Uterus (tissue), 3 donors: ENCODE measurements at regions not wholly inside any gene's neighbourhood (a gene's known extent, or its start where the extent isn't known, plus 50 kb on each side); places are given as distances from the start of the nearest gene placed in this dataset.

Experiments
- DNase-seq, 2 donors: peaks; one replicate each; pipeline ENCODE4 v3.0.0-alpha.2; 2019 to 2020
- H3K27ac ChIP-seq, 2 donors: fragments of 200-600 bp; sonication (generic); 1 replicate in 1 of 2; 2 replicates in 1 of 2; pipeline ENCODE4 v1.5.1; 2016 to 2018
- H3K27me3 ChIP-seq, 2 donors: fragments of 200-600 bp; sonication (generic); one replicate each; pipeline ENCODE4 v1.5.1; 2018 to 2019; ENCODE audit warnings: control low read depth in 1 of 2
- H3K36me3 ChIP-seq, 2 donors: fragments of 200-600 bp; sonication (generic); one replicate each; pipeline ENCODE4 v1.5.1; 2019; ENCODE audit warnings: control low read depth in 1 of 2
- H3K4me1 ChIP-seq, 2 donors: fragments of 200-600 bp; sonication (generic); one replicate each; pipeline ENCODE4 v1.5.1; 2018 to 2019; ENCODE audit warnings: control low read depth in 1 of 2
- H3K4me3 ChIP-seq, 2 donors: fragments of 200-600 bp; sonication (generic); 1 replicate in 1 of 2; 2 replicates in 1 of 2; pipeline ENCODE4 v1.5.1; 2018 to 2019; ENCODE audit warnings: mild to moderate bottlenecking in 1 of 2
- H3K9me3 ChIP-seq, 2 donors: fragments of 200-600 bp; sonication (generic); one replicate each; pipeline ENCODE4 v1.5.1; 2019; ENCODE audit warnings: control low read depth in 1 of 2
- POLR2A ChIP-seq, 2 donors: fragments of 450-650 bp; IDR thresholded peaks; one replicate each; pipeline ENCODE4 v1.6.1; 2016; ENCODE audit warnings: antibody characterized with exemption in 2 of 2, mild to moderate bottlenecking in 1 of 2, moderate library complexity in 1 of 2
- intact Hi-C: fragments of 100-400 bp; cut with DNase I; formaldehyde crosslinking; loops from one replicate; pipeline ENCODE4 v1.15.1; 2023; ENCODE audit warnings: low total_unique reads
- TF ChIP-seq, protein P1 (sequence below), 4 experiments: fragments of 200-600 bp in 2 of 4; fragments of 450-650 bp in 2 of 4; sonication (generic) in 2 of 4; IDR thresholded peaks; one replicate each; pipeline ENCODE4 v1.5.1; 2016 to 2019; ENCODE audit warnings: antibody characterized with exemption in 4 of 4, mild to moderate bottlenecking in 2 of 4, moderate library complexity in 1 of 4
- donor health status: DM: yes; HTN: yes; CAD: no.

DNA sequence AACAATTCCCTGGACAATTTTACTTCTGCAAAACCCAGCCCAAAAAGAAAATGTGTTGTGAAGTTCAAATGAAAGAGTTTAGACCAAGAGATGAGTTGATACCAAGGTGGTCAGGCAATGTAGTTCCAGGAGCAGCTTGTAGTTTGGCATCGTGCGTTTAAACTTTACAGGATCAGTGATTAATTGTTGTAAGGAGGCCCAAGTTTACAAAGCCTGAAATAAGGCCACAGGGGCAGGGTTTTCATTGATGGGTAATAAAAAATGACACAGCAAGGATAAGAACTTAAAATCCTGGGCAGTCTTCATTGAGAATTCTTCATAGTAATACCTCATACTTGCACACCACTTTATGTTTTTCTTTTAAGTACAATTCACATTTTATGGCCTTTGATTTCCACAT, 463.9 kb upstream of the HNRNPA3 start:
- intact Hi-C loops, result no loop called here
- Histone ChIP-seq H3K4me3 (no peak overlapping the region), H3K36me3 (no peaks in the 10 kb centered on the region), H3K27me3 (no peaks in the 10 kb centered on the region), H3K27ac (peak overlapping the region; percentile 58 to 83), H3K4me1 (peaks cover 6 to 8% of the 10 kb centered on the region in 2 donors), H3K9me3 (no peaks in the 10 kb centered on the region)
- no peak for DNase-seq
- no peak for TF ChIP-seq POLR2A (IDR thresholded peaks at IDR 0.05)
- TF ChIP-seq, protein P1, sequence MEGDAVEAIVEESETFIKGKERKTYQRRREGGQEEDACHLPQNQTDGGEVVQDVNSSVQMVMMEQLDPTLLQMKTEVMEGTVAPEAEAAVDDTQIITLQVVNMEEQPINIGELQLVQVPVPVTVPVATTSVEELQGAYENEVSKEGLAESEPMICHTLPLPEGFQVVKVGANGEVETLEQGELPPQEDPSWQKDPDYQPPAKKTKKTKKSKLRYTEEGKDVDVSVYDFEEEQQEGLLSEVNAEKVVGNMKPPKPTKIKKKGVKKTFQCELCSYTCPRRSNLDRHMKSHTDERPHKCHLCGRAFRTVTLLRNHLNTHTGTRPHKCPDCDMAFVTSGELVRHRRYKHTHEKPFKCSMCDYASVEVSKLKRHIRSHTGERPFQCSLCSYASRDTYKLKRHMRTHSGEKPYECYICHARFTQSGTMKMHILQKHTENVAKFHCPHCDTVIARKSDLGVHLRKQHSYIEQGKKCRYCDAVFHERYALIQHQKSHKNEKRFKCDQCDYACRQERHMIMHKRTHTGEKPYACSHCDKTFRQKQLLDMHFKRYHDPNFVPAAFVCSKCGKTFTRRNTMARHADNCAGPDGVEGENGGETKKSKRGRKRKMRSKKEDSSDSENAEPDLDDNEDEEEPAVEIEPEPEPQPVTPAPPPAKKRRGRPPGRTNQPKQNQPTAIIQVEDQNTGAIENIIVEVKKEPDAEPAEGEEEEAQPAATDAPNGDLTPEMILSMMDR (IDR thresholded peaks at IDR 0.05), result no peak

DNA sequence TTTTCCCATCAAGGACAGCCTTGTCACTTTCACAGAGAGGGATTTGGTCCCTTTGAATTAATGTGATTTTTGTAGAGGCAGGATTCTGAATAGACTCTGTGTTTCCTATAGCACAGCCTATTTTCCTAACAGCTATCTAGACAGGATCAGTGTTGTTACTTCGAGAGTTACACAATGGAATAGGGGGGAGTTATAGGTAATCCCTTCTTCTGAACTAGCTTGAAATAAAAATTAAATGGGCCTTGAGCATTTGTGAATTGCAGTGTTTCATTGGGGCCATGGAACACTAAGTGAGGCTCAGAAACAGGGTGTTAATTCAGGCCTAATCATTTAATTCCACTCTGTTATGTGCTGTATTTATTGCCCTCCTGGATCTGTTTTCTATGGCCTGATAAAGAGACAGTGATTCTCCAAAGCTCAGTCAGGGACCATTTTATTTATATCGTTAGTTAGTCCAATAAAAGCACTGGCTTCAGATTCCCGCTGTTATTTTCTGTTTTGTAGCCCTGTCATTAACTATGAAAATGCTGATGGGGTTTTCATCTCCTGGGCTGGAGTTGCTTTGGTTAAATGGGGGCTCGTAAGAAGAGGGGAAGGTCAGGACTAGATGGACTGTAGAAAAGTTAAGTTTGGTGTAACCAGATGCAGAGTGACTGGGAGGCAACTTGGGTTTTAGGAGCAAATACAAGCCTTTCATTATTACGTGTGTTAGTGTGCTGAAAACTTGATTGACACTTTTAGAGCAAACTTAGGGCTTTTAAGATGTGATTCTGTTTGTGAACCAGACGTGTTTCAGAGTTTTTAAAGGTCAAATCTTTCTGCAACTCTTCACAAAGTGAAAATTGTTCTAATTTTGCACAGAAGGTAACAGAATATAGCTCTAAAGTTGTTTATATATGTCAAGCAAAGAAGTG, 461.0 kb upstream of the HNRNPA3 start:
- DNase-seq, result no peak
- TF ChIP-seq, protein P1 (IDR thresholded peaks at IDR 0.05), result no peak
- TF ChIP-seq POLR2A (IDR thresholded peaks at IDR 0.05), result no peak
- peaks cover 6% of the 10 kb centered on the region in 2 donors for H3K4me1 ChIP-seq
- no peaks in the 10 kb centered on the region for H3K27me3 ChIP-seq
- H3K4me3 ChIP-seq, result no peak overlapping the region
- intact Hi-C loops, result no loop called here
- H3K9me3 ChIP-seq, result no peaks in the 10 kb centered on the region
- peak overlapping the region; percentile 53 to 54 for H3K27ac ChIP-seq
- H3K36me3 ChIP-seq, result no peaks in the 10 kb centered on the region

DNA sequence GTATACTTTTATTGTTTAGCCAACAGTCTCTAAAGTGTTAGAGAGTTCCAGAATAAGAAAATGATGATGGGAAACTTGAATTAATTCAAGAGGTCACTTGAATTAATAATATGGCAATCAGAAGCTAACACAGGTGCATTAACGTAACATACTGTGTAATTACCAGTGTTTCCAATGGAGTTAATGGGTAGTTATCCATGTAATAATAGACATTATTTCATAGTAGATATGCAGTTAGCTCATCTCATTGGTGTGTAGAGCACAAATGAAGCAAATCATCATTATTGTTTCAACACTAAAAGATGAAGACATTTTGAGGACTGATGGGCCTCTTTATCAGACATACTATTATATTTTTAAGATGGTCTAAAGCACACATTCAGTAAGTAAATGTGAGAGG, 460.3 kb upstream of the HNRNPA3 start:
- no peaks in the 10 kb centered on the region for H3K9me3 ChIP-seq
- no peak for TF ChIP-seq POLR2A (IDR thresholded peaks at IDR 0.05)
- TF ChIP-seq, protein P1 (IDR thresholded peaks at IDR 0.05), result no peak
- no peak overlapping the region for H3K4me3 ChIP-seq
- no peaks in the 10 kb centered on the region for H3K36me3 ChIP-seq
- H3K27ac ChIP-seq, result peak overlapping the region in 1 of 2 donors; percentile 53
- H3K27me3 ChIP-seq, result no peaks in the 10 kb centered on the region
- no peak for DNase-seq
- intact Hi-C loops, result no loop called here
- H3K4me1 ChIP-seq, result peaks cover 3 to 6% of the 10 kb centered on the region in 2 donors

DNA sequence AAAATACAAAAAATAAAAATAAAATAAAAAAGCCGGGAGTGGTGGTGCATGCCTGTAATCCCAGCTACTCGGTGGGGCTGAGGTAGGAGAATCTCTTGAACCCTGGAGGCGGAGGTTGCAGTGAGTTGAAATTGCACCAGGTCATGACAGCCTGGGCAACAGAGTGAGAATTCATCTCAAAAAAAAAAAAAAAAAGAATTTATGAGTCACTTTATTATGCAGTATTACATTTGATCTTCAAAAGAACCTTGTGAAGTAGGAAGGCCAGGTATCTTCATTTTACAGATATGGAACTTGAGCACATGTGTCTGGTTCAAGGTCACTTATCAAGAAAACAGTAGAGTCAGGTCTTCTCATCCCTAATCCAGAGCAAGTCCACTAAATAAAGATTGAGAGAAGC, 459.4 kb upstream of the HNRNPA3 start:
- Histone ChIP-seq H3K27me3 (no peaks in the 10 kb centered on the region), H3K27ac (peak overlapping the region; percentile 53 to 54), H3K4me1 (peaks cover 0 to 1% of the 10 kb centered on the region in 2 donors), H3K36me3 (no peaks in the 10 kb centered on the region), H3K4me3 (no peak overlapping the region), H3K9me3 (no peaks in the 10 kb centered on the region)
- TF ChIP-seq POLR2A (IDR thresholded peaks at IDR 0.05), result no peak
- TF ChIP-seq, protein P1 (IDR thresholded peaks at IDR 0.05), result no peak
- intact Hi-C loops, result no loop called here
- no peak for DNase-seq

DNA sequence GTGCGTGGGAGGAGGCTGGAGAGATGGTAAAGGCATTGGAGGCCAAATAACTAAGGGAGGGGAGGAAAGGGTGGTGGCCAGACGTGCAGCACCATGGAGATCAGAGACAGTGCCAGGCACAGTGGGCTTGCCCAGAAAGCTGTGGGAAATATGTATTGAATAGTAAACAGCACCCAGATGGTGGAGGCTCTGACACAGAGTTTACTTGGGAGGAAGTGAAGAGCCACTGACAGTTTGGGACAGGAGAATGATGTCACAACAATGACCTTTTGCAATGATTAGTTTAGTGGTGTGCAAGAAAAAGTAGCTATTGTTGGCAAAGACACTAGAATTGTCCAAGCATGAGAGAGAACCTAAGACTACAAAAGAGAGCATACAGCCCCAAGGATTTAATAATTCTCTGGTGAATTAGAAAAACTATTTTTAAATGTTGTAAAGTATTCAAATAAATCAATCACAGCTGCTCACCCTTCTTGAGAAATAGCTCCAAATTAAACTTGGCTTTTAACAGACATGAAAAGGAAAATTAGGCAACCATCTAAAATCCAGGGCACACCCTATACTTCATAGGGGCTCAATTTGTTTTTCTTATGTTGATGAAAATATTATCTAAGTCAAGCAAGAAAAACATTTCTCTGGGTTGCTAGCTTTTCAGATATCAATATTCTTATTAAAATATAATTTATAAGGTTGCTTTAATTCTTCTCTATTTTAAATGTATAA, 458.7 kb upstream of the HNRNPA3 start:
- no peak overlapping the region for H3K4me3 ChIP-seq
- H3K27ac ChIP-seq, result peak overlapping the region; percentile 53 to 54
- no peak for DNase-seq
- H3K36me3 ChIP-seq, result no peaks in the 10 kb centered on the region
- H3K27me3 ChIP-seq, result no peaks in the 10 kb centered on the region
- no peaks in the 10 kb centered on the region for H3K4me1 ChIP-seq
- no peaks in the 10 kb centered on the region for H3K9me3 ChIP-seq
- intact Hi-C loops, result no loop called here
- no peak for TF ChIP-seq POLR2A (IDR thresholded peaks at IDR 0.05)
- TF ChIP-seq, protein P1 (IDR thresholded peaks at IDR 0.05), result no peak
